Endodermal cell (in vitro differentiated cells): ENCODE measurements at regions not wholly inside any gene's neighbourhood (a gene's known extent, or its start where the extent isn't known, plus 50 kb on each side); places are given as distances from the start of the nearest gene placed in this dataset.

Source experiments
- DNase-seq: peaks from one replicate; pipeline ENCODE4 v3.0.0-alpha.2; 2017
- H3K27ac ChIP-seq: 2 replicates; pipeline ENCODE4 v1.5.1; 2013; ENCODE audit warnings: mild to moderate bottlenecking, low read depth, low read length, moderate library complexity
- H3K27me3 ChIP-seq: 2 replicates; pipeline ENCODE4 v1.6.1; 2013; ENCODE audit warnings: mild to moderate bottlenecking, low read length, moderate library complexity; ENCODE audit not compliant: insufficient read depth, control insufficient read depth, poor library complexity, severe bottlenecking
- H3K36me3 ChIP-seq: 2 replicates; pipeline ENCODE4 v1.7.0; 2013; ENCODE audit warnings: mild to moderate bottlenecking, low read length, moderate library complexity; ENCODE audit not compliant: control insufficient read depth, insufficient read depth
- H3K4me1 ChIP-seq: one replicate; pipeline ENCODE4 v1.7.0; 2013; ENCODE audit warnings: low read length; ENCODE audit not compliant: control insufficient read depth, insufficient read depth
- H3K4me3 ChIP-seq: 2 replicates; pipeline ENCODE4 v1.5.1; 2013; ENCODE audit warnings: mild to moderate bottlenecking, low read length, moderate library complexity
- H3K9ac ChIP-seq: 2 replicates; pipeline ENCODE4 v1.6.1; 2013; ENCODE audit warnings: mild to moderate bottlenecking, low read length, moderate library complexity; ENCODE audit not compliant: poor library complexity, severe bottlenecking; ENCODE audit errors: extremely low read depth
- H3K9me3 ChIP-seq: 2 replicates; pipeline ENCODE4 v1.6.1; 2013; ENCODE audit warnings: mild to moderate bottlenecking, low read length, moderate library complexity; ENCODE audit not compliant: control insufficient read depth
- H3K27ac Mint-ChIP-seq: 2 replicates; pipeline ENCODE4 v1.8.0; 2020; ENCODE audit warnings: mixed read lengths
- H3K27me3 Mint-ChIP-seq: 2 replicates; pipeline ENCODE4 v1.8.0; 2021; ENCODE audit warnings: mild to moderate bottlenecking, mixed read lengths; ENCODE audit not compliant: insufficient read depth
- H3K36me3 Mint-ChIP-seq: 2 replicates; pipeline ENCODE4 v1.8.0; 2020; ENCODE audit warnings: low read depth, mixed read lengths
- H3K4me1 Mint-ChIP-seq: 2 replicates; pipeline ENCODE4 v1.8.0; 2020; ENCODE audit warnings: mixed read lengths
- H3K4me3 Mint-ChIP-seq: 2 replicates; pipeline ENCODE4 v1.8.0; 2020; ENCODE audit warnings: mild to moderate bottlenecking, moderate library complexity, mixed read lengths
- H3K9me3 Mint-ChIP-seq: 2 replicates; pipeline ENCODE4 v1.8.0; 2020; ENCODE audit warnings: mild to moderate bottlenecking, mixed read lengths
- CTCF ChIP-seq: fragments of 200-600 bp; sonication (generic); conservative IDR thresholded peaks from 2 replicates; pipeline ENCODE4 v1.5.0; 2021; ENCODE audit warnings: antibody characterized with exemption, mild to moderate bottlenecking
- WGBS, 2 experiments: methylation state at CpG; one replicate each; pipeline versions ENCODE4 v1.1.5 to v1.1.7; 2013; ENCODE audit warnings: missing lambda C conversion rate in 2 of 2, mixed read lengths in 1 of 2; ENCODE audit not compliant: insufficient coverage in 1 of 2, insufficient read length in 1 of 2; 5-methylcytosine and 5-hydroxymethylcytosine counted together

DNA sequence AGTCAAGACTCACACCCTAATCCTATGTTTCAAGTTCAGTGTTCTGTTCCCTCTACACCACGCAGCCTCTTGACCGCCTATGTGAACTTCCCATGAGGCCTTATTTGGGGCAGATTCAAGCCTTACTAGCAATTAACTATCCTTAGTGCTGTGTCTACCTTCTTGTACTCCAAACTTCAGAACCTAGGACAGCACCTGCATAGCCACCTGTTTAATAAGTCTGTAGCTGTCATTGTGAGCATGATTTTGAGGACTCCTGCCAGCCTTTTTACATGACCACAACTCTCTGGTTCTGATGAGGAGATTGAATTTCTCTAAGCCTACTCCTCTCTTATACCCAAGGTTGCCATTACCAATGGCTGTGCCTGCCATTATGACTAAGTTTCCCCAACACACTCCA, 50.8 kb upstream of the PCSK1 start:
- H3K36me3 ChIP-seq: no peaks in the 10 kb centered on the region
- H3K27me3 Mint-ChIP-seq: peaks cover 1% of the 10 kb centered on the region
- no peaks in the 10 kb centered on the region for H3K4me1 Mint-ChIP-seq
- no peak overlapping the region for H3K4me3 Mint-ChIP-seq
- H3K9me3 Mint-ChIP-seq: no peaks in the 10 kb centered on the region
- no peaks in the 10 kb centered on the region for H3K9me3 ChIP-seq
- no peak overlapping the region for H3K27ac ChIP-seq
- peaks cover 32% of the 10 kb centered on the region for H3K27me3 ChIP-seq
- no peaks in the 10 kb centered on the region for H3K4me1 ChIP-seq
- no peak overlapping the region for H3K9ac ChIP-seq
- H3K36me3 Mint-ChIP-seq: no peaks in the 10 kb centered on the region
- TF ChIP-seq CTCF: no peak
- H3K27ac Mint-ChIP-seq: no peak overlapping the region
- 20 to 64% methylated on average over 1 to 2 of the region's 2 CpGs for WGBS, 2 experiments
- peak; percentile 66 for DNase-seq
- no peak overlapping the region for H3K4me3 ChIP-seq

- Mint-ChIP-seq H3K36me3 (no peaks in the 10 kb centered on the region), H3K27ac (no peak overlapping the region), H3K9me3 (no peaks in the 10 kb centered on the region), H3K4me1 (no peaks in the 10 kb centered on the region), H3K4me3 (no peak overlapping the region), H3K27me3 (peaks cover 1% of the 10 kb centered on the region)
- Histone ChIP-seq H3K9me3 (no peaks in the 10 kb centered on the region), H3K4me1 (no peaks in the 10 kb centered on the region), H3K36me3 (no peaks in the 10 kb centered on the region), H3K27me3 (no peaks in the 10 kb centered on the region), H3K9ac (no peak overlapping the region), H3K27ac (no peak overlapping the region), H3K4me3 (no peak overlapping the region)
- WGBS, 2 experiments: 78% methylated on average over 1 of the region's 1 CpG; no CpG with 5 or more reads in 1 of the 2 experiments
- no peak for TF ChIP-seq CTCF
- DNase-seq: no peak
Measured at GRCh38 chr5:96487859-96488258, 54.8 kb upstream of the PCSK1 start.

GRCh38 chr5:96489532-96489931, 56.5 kb upstream of the PCSK1 start:
- WGBS, 2 experiments: 94% methylated on average over 2 of the region's 2 CpGs; no CpG with 5 or more reads in 1 of the 2 experiments
- H3K9me3 Mint-ChIP-seq: no peaks in the 10 kb centered on the region

More at GRCh38 chr5:96489532-96489931, 56.5 kb upstream of the PCSK1 start:
- Histone ChIP-seq H3K27ac (no peak overlapping the region), H3K4me1 (no peaks in the 10 kb centered on the region), H3K9me3 (no peaks in the 10 kb centered on the region), H3K9ac (no peak overlapping the region), H3K4me3 (no peak overlapping the region), H3K36me3 (no peaks in the 10 kb centered on the region), H3K27me3 (no peaks in the 10 kb centered on the region)
- no peak for DNase-seq
- no peaks in the 10 kb centered on the region for H3K4me1 Mint-ChIP-seq
- H3K27ac Mint-ChIP-seq: no peak overlapping the region
- no peak for TF ChIP-seq CTCF
- no peaks in the 10 kb centered on the region for H3K36me3 Mint-ChIP-seq
- H3K4me3 Mint-ChIP-seq: no peak overlapping the region
- H3K27me3 Mint-ChIP-seq: peaks cover 1% of the 10 kb centered on the region
